ENCODE measurements at regions not wholly inside any gene's neighbourhood (a gene's known extent, or its start where the extent isn't known, plus 50 kb on each side); places are given as distances from the start of the nearest gene placed in this dataset.

- intact Hi-C loops (cut with DNase I): no loop called here
- no peaks in the 10 kb centered on the region for H3K36me3 ChIP-seq
- TF ChIP-seq, protein P1, sequence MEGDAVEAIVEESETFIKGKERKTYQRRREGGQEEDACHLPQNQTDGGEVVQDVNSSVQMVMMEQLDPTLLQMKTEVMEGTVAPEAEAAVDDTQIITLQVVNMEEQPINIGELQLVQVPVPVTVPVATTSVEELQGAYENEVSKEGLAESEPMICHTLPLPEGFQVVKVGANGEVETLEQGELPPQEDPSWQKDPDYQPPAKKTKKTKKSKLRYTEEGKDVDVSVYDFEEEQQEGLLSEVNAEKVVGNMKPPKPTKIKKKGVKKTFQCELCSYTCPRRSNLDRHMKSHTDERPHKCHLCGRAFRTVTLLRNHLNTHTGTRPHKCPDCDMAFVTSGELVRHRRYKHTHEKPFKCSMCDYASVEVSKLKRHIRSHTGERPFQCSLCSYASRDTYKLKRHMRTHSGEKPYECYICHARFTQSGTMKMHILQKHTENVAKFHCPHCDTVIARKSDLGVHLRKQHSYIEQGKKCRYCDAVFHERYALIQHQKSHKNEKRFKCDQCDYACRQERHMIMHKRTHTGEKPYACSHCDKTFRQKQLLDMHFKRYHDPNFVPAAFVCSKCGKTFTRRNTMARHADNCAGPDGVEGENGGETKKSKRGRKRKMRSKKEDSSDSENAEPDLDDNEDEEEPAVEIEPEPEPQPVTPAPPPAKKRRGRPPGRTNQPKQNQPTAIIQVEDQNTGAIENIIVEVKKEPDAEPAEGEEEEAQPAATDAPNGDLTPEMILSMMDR (IDR thresholded peaks at IDR 0.05): no peak
Observed at GRCh38 chr2:189293164-189293563, 113.6 kb upstream of the COL5A2 start.

DNA sequence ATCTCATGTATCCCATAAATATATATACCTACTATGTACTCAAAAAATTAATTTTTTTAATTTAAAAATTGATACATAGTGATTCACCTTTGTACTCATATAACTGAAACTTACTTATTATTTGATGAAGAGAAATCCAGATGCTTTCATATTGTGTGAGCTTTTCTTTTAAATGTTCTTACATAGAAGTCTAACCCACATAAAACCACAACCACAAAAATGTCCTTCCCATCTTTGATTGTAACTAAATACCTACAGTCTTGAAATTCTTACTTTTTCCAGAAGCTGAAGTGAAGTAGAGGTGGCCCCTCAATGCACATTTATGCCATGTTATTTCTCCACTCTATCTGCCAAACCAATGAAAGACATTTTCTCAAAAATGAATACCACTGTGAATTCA is 117.9 kb upstream of the COL5A2 start:
- Histone ChIP-seq H3K27me3 (no peaks in the 10 kb centered on the region), H3K27ac (no peak overlapping the region), H3K9me3 (no peaks in the 10 kb centered on the region), H3K4me1 (peaks cover 0 to 3% of the 10 kb centered on the region in 2 donors), H3K36me3 (no peaks in the 10 kb centered on the region), H3K4me3 (no peak overlapping the region)
- TF ChIP-seq, protein P1 (IDR thresholded peaks at IDR 0.05): no peak
- intact Hi-C loops (cut with DNase I): no loop called here
- no peak for DNase-seq (ENCODE audit: low spot score in 2 of 2)

More at GRCh38 chr2:189293164-189293563, 113.6 kb upstream of the COL5A2 start:
- H3K4me1 ChIP-seq: peaks cover 0 to 3% of the 10 kb centered on the region in 2 donors
- no peaks in the 10 kb centered on the region for H3K9me3 ChIP-seq
- no peak overlapping the region for H3K27ac ChIP-seq
- no peak overlapping the region for H3K4me3 ChIP-seq
- no peaks in the 10 kb centered on the region for H3K27me3 ChIP-seq
- DNase-seq (ENCODE audit: low spot score in 2 of 2): no peak

- TF ChIP-seq, protein P1 (IDR thresholded peaks at IDR 0.05): no peak
- Histone ChIP-seq H3K9me3 (no peaks in the 10 kb centered on the region), H3K36me3 (no peaks in the 10 kb centered on the region), H3K27ac (no peak overlapping the region), H3K4me1 (peaks cover 0 to 3% of the 10 kb centered on the region in 2 donors), H3K27me3 (no peaks in the 10 kb centered on the region), H3K4me3 (no peak overlapping the region)
- intact Hi-C loops (cut with DNase I): no loop called here
- no peak for DNase-seq (ENCODE audit: low spot score in 2 of 2)
Observed at GRCh38 chr2:189298038-189298437, 118.5 kb upstream of the COL5A2 start.

DNA sequence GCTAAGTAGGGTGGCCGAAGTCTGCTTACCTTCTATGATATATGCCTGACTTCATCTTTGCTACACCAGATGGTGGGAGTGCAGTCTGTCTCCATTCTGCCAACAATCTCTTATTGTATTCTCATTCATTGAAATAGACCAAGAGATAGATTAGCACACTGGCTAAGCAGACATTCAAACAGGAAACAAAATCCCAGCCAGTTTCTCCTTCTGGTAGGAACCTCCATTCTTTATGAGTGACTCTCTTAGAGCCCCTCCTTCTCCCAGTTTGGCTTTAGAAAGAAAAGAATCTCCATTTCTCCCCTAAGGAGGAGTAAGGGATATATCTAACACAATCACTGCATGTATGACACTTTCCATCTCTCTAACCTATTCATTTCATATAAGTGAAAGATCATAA is 118.9 kb upstream of the COL5A2 start:
- DNase-seq (ENCODE audit: low spot score in 2 of 2): no peak
- TF ChIP-seq, protein P1 (IDR thresholded peaks at IDR 0.05): no peak

DNA sequence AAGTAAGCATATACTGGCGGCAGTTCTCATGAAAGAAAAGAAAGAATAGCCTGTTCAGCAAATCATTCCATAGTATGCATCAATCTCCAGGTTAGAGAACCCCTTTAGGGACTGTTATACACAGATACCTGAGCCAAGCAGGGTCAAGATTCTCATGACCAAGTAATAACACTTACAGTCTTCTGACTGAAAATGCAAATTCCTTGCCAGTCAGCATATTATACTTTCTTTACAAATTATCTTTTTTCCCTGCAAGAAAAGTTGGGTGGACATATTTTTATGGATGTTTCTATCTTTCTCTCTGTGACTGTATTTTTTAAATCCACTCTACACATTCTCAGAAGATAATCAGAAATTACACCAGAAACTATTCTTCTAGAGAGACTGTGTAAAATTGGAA is 120.4 kb upstream of the COL5A2 start:
- Histone ChIP-seq H3K4me1 (no peaks in the 10 kb centered on the region), H3K36me3 (no peaks in the 10 kb centered on the region), H3K9me3 (no peaks in the 10 kb centered on the region), H3K27ac (no peak overlapping the region), H3K27me3 (no peaks in the 10 kb centered on the region), H3K4me3 (no peak overlapping the region)
- intact Hi-C loops (cut with DNase I): no loop called here
- DNase-seq (ENCODE audit: low spot score in 2 of 2): no peak
- TF ChIP-seq, protein P1 (IDR thresholded peaks at IDR 0.05): no peak

More for the DNA sequence above, 118.9 kb upstream of the COL5A2 start:
- no peaks in the 10 kb centered on the region for H3K36me3 ChIP-seq
- intact Hi-C loops (cut with DNase I): no loop called here
- H3K27ac ChIP-seq: no peak overlapping the region
- peaks cover 0 to 2% of the 10 kb centered on the region in 2 donors for H3K4me1 ChIP-seq
- no peaks in the 10 kb centered on the region for H3K9me3 ChIP-seq
- no peak overlapping the region for H3K4me3 ChIP-seq
- no peaks in the 10 kb centered on the region for H3K27me3 ChIP-seq

DNA sequence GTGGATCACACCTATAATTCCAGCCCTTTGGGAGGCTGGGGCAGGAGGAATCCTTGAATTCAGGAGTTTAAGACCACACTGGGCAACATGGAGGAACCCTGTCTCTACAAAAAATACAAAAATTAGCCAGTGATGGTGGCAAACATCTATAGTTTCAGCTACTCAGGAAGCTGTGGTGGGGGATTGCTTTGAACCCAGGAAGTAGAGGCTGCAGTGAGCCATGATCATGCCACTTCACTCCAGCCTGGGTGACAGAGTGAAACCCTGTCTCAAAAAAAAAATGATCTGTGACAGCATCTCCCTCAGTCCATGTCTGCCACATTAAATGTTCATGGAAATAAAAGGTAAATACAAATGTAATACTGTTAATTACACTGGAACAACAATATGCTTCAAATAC is 121.4 kb upstream of the COL5A2 start:
- no peak overlapping the region for H3K4me3 ChIP-seq
- no peaks in the 10 kb centered on the region for H3K27me3 ChIP-seq
- intact Hi-C loops (cut with DNase I): no loop called here
- no peaks in the 10 kb centered on the region for H3K36me3 ChIP-seq
- H3K27ac ChIP-seq: no peak overlapping the region
- H3K9me3 ChIP-seq: no peaks in the 10 kb centered on the region
- no peaks in the 10 kb centered on the region for H3K4me1 ChIP-seq
- no peak for DNase-seq (ENCODE audit: low spot score in 2 of 2)
- TF ChIP-seq, protein P1 (IDR thresholded peaks at IDR 0.05): no peak
